GM23338 (cell line): ENCODE measurements at regions not wholly inside any gene's neighbourhood (a gene's known extent, or its start where the extent isn't known, plus 50 kb on each side); places are given as distances from the start of the nearest gene placed in this dataset.

Experiments
- CREB1 ChIP-seq: fragments of 250-450 bp; sonication (Bioruptor Pico); IDR thresholded peaks from 2 replicates; pipeline ENCODE4 v1.5.0; 2020; ENCODE audit warnings: low read depth, mild to moderate bottlenecking, moderate library complexity
- CTCF ChIP-seq, 2 experiments: fragments of 200-600 bp in 1 of 2; sonication (generic) in 1 of 2; conservative IDR thresholded peaks; 2 replicates each; pipeline versions ENCODE4 v1.5.1 to v1.6.1; 2016 to 2017; ENCODE audit warnings: antibody characterized with exemption in 2 of 2, low read depth in 2 of 2, mild to moderate bottlenecking in 2 of 2, moderate library complexity in 1 of 2
- EZH2 ChIP-seq: fragments of 200-600 bp; sonication (generic); IDR thresholded peaks from one replicate; pipeline ENCODE4 v1.8.0; 2017; ENCODE audit warnings: antibody characterized with exemption, mild to moderate bottlenecking, low read depth; ENCODE audit not compliant: unreplicated experiment
- EZH2phosphoT487 ChIP-seq: fragments of 200-600 bp; sonication (generic); IDR thresholded peaks from one replicate; pipeline ENCODE4 v1.8.1; 2018; ENCODE audit warnings: antibody characterized with exemption; ENCODE audit not compliant: unreplicated experiment
- REST ChIP-seq: IDR thresholded peaks from one replicate; pipeline ENCODE4 v1.6.1; 2018; ENCODE audit warnings: antibody characterized with exemption; ENCODE audit not compliant: unreplicated experiment

GRCh38 chr5:107147589-107147988 is 523.1 kb downstream of the EFNA5 start:
- no peak for TF ChIP-seq CTCF (conservative IDR thresholded peaks at IDR 0.05; ENCODE audit: low read depth in 2 of 2)
- TF ChIP-seq EZH2phosphoT487 = no peak
- TF ChIP-seq EZH2 = no peak
- TF ChIP-seq CREB1 (CRISPR knock-in tag) = no peak
- TF ChIP-seq REST = no peak
